A673 (cell line): ENCODE measurements at regions not wholly inside any gene's neighbourhood (a gene's known extent, or its start where the extent isn't known, plus 50 kb on each side); places are given as distances from the start of the nearest gene placed in this dataset.

Source experiments
- EZH2 ChIP-seq: fragments of 200-600 bp; sonication (generic); IDR thresholded peaks from 2 replicates; pipeline ENCODE4 v1.6.1; 2017; ENCODE audit warnings: borderline replicate concordance, low read depth, mild to moderate bottlenecking, mixed read lengths, antibody characterized with exemption, low read length; ENCODE audit not compliant: poor library complexity, severe bottlenecking
- TF ChIP-seq, protein P1 (sequence below): fragments of 300-800, 200-600 bp; sonication (generic); conservative IDR thresholded peaks from 2 replicates; pipeline ENCODE4 v1.5.1; 2017; ENCODE audit warnings: low read depth, mild to moderate bottlenecking, antibody characterized with exemption, low read length, moderate library complexity, mixed read lengths

DNA sequence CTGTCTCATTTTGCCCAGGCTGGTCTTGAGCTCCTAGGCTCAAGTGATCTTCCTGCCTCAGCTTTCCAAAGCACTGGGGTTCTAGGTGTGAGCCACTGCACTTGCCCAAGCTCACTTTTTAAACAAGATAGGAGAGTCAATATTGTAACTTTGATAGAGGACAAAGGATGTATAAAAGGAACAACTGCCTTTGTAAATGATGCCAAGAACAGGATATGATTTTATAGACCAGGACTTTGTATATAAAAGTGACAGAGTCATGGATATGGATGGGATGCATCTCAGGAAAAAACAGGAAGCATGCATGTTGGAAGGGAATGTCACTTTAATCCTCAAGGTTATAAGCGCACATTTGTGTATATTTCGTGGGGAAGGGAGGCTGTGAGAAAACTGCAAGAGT is 338.4 kb downstream of the PRL start:
- TF ChIP-seq, protein P1, sequence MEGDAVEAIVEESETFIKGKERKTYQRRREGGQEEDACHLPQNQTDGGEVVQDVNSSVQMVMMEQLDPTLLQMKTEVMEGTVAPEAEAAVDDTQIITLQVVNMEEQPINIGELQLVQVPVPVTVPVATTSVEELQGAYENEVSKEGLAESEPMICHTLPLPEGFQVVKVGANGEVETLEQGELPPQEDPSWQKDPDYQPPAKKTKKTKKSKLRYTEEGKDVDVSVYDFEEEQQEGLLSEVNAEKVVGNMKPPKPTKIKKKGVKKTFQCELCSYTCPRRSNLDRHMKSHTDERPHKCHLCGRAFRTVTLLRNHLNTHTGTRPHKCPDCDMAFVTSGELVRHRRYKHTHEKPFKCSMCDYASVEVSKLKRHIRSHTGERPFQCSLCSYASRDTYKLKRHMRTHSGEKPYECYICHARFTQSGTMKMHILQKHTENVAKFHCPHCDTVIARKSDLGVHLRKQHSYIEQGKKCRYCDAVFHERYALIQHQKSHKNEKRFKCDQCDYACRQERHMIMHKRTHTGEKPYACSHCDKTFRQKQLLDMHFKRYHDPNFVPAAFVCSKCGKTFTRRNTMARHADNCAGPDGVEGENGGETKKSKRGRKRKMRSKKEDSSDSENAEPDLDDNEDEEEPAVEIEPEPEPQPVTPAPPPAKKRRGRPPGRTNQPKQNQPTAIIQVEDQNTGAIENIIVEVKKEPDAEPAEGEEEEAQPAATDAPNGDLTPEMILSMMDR: no peak
- no peak for TF ChIP-seq EZH2
